22Rv1 (cell line): ENCODE measurements at regions not wholly inside any gene's neighbourhood (a gene's known extent, or its start where the extent isn't known, plus 50 kb on each side); places are given as distances from the start of the nearest gene placed in this dataset.

Source experiments
- H3K27ac ChIP-seq: fragments of 450-650 bp; 2 replicates; pipeline ENCODE4 v1.5.1; 2017
- CTCF ChIP-seq: fragments of 450-650 bp; IDR thresholded peaks from 2 replicates; pipeline ENCODE4 v1.5.1; 2017; ENCODE audit warnings: mild to moderate bottlenecking
- ZFX ChIP-seq: fragments of 450-650 bp; IDR thresholded peaks from 2 replicates; pipeline ENCODE4 v1.6.1; 2017; ENCODE audit warnings: antibody characterized with exemption, borderline replicate concordance

- TF ChIP-seq ZFX (no peak), CTCF (no peak)
- no peak overlapping the region for H3K27ac ChIP-seq
Measured at GRCh38 chr18:10228326-10228725, 226.1 kb upstream of the APCDD1 start.

GRCh38 chr18:10229458-10229857 is 225.0 kb upstream of the APCDD1 start:
- TF ChIP-seq ZFX (no peak), CTCF (no peak)
- H3K27ac ChIP-seq: no peak overlapping the region

GRCh38 chr18:10230072-10230471 is 224.4 kb upstream of the APCDD1 start:
- no peak for TF ChIP-seq CTCF
- no peak for TF ChIP-seq ZFX
- H3K27ac ChIP-seq: no peak overlapping the region

- H3K27ac ChIP-seq: no peak overlapping the region
- TF ChIP-seq CTCF (no peak), ZFX (no peak)
Measured at GRCh38 chr18:10231220-10231619, 223.2 kb upstream of the APCDD1 start.

GRCh38 chr18:10232062-10232461 is 222.4 kb upstream of the APCDD1 start:
- H3K27ac ChIP-seq: no peak overlapping the region
- TF ChIP-seq CTCF (no peak), ZFX (no peak)

- no peak overlapping the region for H3K27ac ChIP-seq
- TF ChIP-seq CTCF (no peak), ZFX (no peak)
Measured at GRCh38 chr18:10233082-10233875, 221.2 kb upstream of the APCDD1 start.

GRCh38 chr18:10234281-10234680 is 220.2 kb upstream of the APCDD1 start:
- no peak overlapping the region for H3K27ac ChIP-seq

More at GRCh38 chr18:10234281-10234680, 220.2 kb upstream of the APCDD1 start:
- TF ChIP-seq ZFX (no peak), CTCF (no peak)
